SK-N-SH (cell line): ENCODE measurements at regions not wholly inside any gene's neighbourhood (a gene's known extent, or its start where the extent isn't known, plus 50 kb on each side); places are given as distances from the start of the nearest gene placed in this dataset.

Experiments
- CTCF ChIA-PET: fragments of 300-600, 350-600 bp; formaldehyde crosslinking; extraction: SDS; loops from one replicate; lab custom pipeline; 2021; lab: Yijun Ruan, JAX
- POLR2A ChIA-PET: fragments of 350-600 bp; sonication (Branson Sonifier 250); formaldehyde crosslinking; extraction: SDS; loops from one replicate; lab custom pipeline; 2020; ENCODE audit warnings: antibody characterized with exemption, inconsistent platforms; lab: Yijun Ruan, JAX
- DNase-seq: peaks from one replicate; pipeline ENCODE4 v3.0.0; 2012
- H2AFZ ChIP-seq: fragments of 200-600 bp; sonication (generic); 2 replicates; pipeline ENCODE4 v1.8.1; 2016; ENCODE audit warnings: antibody characterized with exemption, mild to moderate bottlenecking, low read depth
- H3F3A ChIP-seq: fragments of 200-600 bp; sonication (generic); replicated peaks from 2 replicates; pipeline ENCODE3; 2016; ENCODE audit warnings: antibody characterized with exemption, mild to moderate bottlenecking; ENCODE audit not compliant: insufficient read depth
- H3K27ac ChIP-seq, 2 experiments: fragments of 200-500 bp in 1 of 2; fragments of 200-600 bp in 1 of 2; sonication (Bioruptor generic) in 1 of 2; sonication (generic), shearing (Covaris generic) in 1 of 2; 2 replicates each; pipeline versions ENCODE4 v1.5.1 to v1.6.1; 2014 to 2016; ENCODE audit warnings: low read depth in 2 of 2, inconsistent platforms in 1 of 2, low read length in 1 of 2, mild to moderate bottlenecking in 1 of 2, mixed read lengths in 1 of 2
- H3K27me3 ChIP-seq: fragments of 200-600 bp; sonication (generic), shearing (Covaris generic); 2 replicates; pipeline ENCODE4 v1.6.1; 2016; ENCODE audit warnings: mixed run types; ENCODE audit not compliant: insufficient read depth
- H3K36me3 ChIP-seq, 2 experiments: fragments of 200-500 bp in 1 of 2; fragments of 200-600 bp in 1 of 2; sonication (Bioruptor generic) in 1 of 2; sonication (generic) in 1 of 2; replicated peaks in 1 of 2; 2 replicates each; pipeline versions ENCODE3 to v1.5.1; 2014 to 2016; ENCODE audit warnings: low read length in 1 of 2, mild to moderate bottlenecking in 1 of 2; ENCODE audit not compliant: insufficient read depth in 2 of 2, control insufficient read depth in 1 of 2
- H3K4me1 ChIP-seq, 2 experiments: fragments of 200-500 bp in 1 of 2; fragments of 200-600 bp in 1 of 2; sonication (Bioruptor generic) in 1 of 2; sonication (generic), shearing (Covaris generic) in 1 of 2; 2 replicates each; pipeline versions ENCODE4 v1.5.1 to v1.6.1; 2014 to 2016; ENCODE audit warnings: low read depth in 1 of 2, low read length in 1 of 2, mixed run types in 1 of 2; ENCODE audit not compliant: insufficient read depth in 2 of 2, control insufficient read depth in 1 of 2
- H3K4me2 ChIP-seq: fragments of 200-600 bp; sonication (generic), shearing (Covaris generic); 2 replicates; pipeline ENCODE4 v1.6.1; 2017; ENCODE audit warnings: mixed run types
- H3K4me3 ChIP-seq, 2 experiments: fragments of 200-500 bp in 1 of 2; fragments of 200-600 bp in 1 of 2; sonication (Bioruptor generic) in 1 of 2; sonication (generic), shearing (Covaris generic) in 1 of 2; 2 replicates each; pipeline versions ENCODE4 v1.5.1 to v1.8.1; 2014 to 2016; ENCODE audit warnings: low read depth in 2 of 2, inconsistent platforms in 1 of 2, low read length in 1 of 2, mild to moderate bottlenecking in 1 of 2, mixed read lengths in 1 of 2, moderate library complexity in 1 of 2
- H3K79me2 ChIP-seq: fragments of 200-600 bp; sonication (generic); 2 replicates; pipeline ENCODE4 v1.8.1; 2017; ENCODE audit warnings: mild to moderate bottlenecking; ENCODE audit not compliant: insufficient read depth
- H3K9ac ChIP-seq: fragments of 200-600 bp; sonication (generic); 2 replicates; pipeline ENCODE4 v1.6.1; 2017; ENCODE audit warnings: mixed run types
- H3K9me2 ChIP-seq: fragments of 200-600 bp; sonication (generic); 2 replicates; pipeline ENCODE4 v1.6.1; 2017; ENCODE audit warnings: mixed run types
- H3K9me3 ChIP-seq: fragments of 200-600 bp; sonication (generic); 2 replicates; pipeline ENCODE4 v1.6.1; 2017; ENCODE audit warnings: mixed run types, mild to moderate bottlenecking, moderate library complexity
- H4K20me1 ChIP-seq: fragments of 200-600 bp; sonication (generic); 2 replicates; pipeline ENCODE4 v1.6.1; 2017; ENCODE audit warnings: mild to moderate bottlenecking, mixed run types; ENCODE audit not compliant: insufficient read depth
- CHD2 ChIP-seq: fragments of 150-350 bp; IDR thresholded peaks from 2 replicates; pipeline ENCODE4 v1.6.1; 2018; ENCODE audit warnings: low read length; ENCODE audit not compliant: partially characterized antibody
- EP300 ChIP-seq, 2 experiments: IDR thresholded peaks; 2 replicates each; pipeline versions ENCODE4 v1.4.0 to v1.6.1; 2012; ENCODE audit warnings: borderline replicate concordance in 1 of 2, low read depth in 1 of 2, low read length in 1 of 2
- FOSL2 ChIP-seq: IDR thresholded peaks from 2 replicates; pipeline ENCODE4 v1.4.0; 2012; ENCODE audit warnings: low read depth, mild to moderate bottlenecking, moderate library complexity, borderline replicate concordance
- FOXM1 ChIP-seq: IDR thresholded peaks from 2 replicates; pipeline ENCODE4 v1.4.0; 2012; ENCODE audit warnings: low read depth, mild to moderate bottlenecking
- GATA2 ChIP-seq: sonication (generic); formaldehyde crosslinking; IDR thresholded peaks from 2 replicates; pipeline ENCODE4 v1.5.0; 2020; ENCODE audit warnings: mild to moderate bottlenecking, missing genetic modification reagents
- MEF2A ChIP-seq: IDR thresholded peaks from 2 replicates; pipeline ENCODE4 v1.4.0; 2012; ENCODE audit warnings: low read depth, borderline replicate concordance
- MXI1 ChIP-seq: IDR thresholded peaks from 2 replicates; pipeline ENCODE4 v1.6.1; 2012; ENCODE audit warnings: mild to moderate bottlenecking, low read depth, low read length, improper control_type of control experiment
- NRF1 ChIP-seq: IDR thresholded peaks from 2 replicates; pipeline ENCODE4 v1.6.1; 2012; ENCODE audit warnings: low read depth, mild to moderate bottlenecking, low read length
- POLR2AphosphoS5 ChIP-seq: IDR thresholded peaks from 2 replicates; pipeline ENCODE4 v1.6.1; 2012; ENCODE audit warnings: low read depth, low read length
- RAD21 ChIP-seq: IDR thresholded peaks from 2 replicates; pipeline ENCODE4 v1.6.1; 2012; ENCODE audit warnings: mild to moderate bottlenecking, low read length
- RFX5 ChIP-seq: IDR thresholded peaks from 2 replicates; pipeline ENCODE4 v1.6.1; 2012; ENCODE audit warnings: mild to moderate bottlenecking, improper control_type of control experiment, low read length
- RXRA ChIP-seq: IDR thresholded peaks from 2 replicates; pipeline ENCODE4 v1.4.0; 2012; ENCODE audit warnings: low read depth, mild to moderate bottlenecking, borderline replicate concordance
- SMC3 ChIP-seq: IDR thresholded peaks from 2 replicates; pipeline ENCODE4 v1.6.1; 2012; ENCODE audit warnings: low read depth, low read length, improper control_type of control experiment
- TEAD4 ChIP-seq: IDR thresholded peaks from 2 replicates; pipeline ENCODE4 v1.4.0; 2012; ENCODE audit warnings: mild to moderate bottlenecking, borderline replicate concordance; ENCODE audit not compliant: insufficient read depth
- WGBS: methylation state at CpG from one replicate; pipeline ENCODE4 v1.1.6; 2017; ENCODE audit warnings: low lambda C conversion rate; 5-methylcytosine and 5-hydroxymethylcytosine counted together
- TF ChIP-seq, protein P1 (sequence below): IDR thresholded peaks from 2 replicates; pipeline ENCODE4 v1.4.0; 2012; ENCODE audit warnings: low read depth, borderline replicate concordance
- TF ChIP-seq, protein P2 (sequence below): fragments of 150-350 bp; IDR thresholded peaks from 2 replicates; pipeline ENCODE4 v1.6.1; 2016; ENCODE audit warnings: mild to moderate bottlenecking, low read depth, low read length
- TF ChIP-seq, protein P3 (sequence below): IDR thresholded peaks from 2 replicates; pipeline ENCODE4; 2012
- TF ChIP-seq, protein P4 (sequence below): IDR thresholded peaks from 2 replicates; pipeline ENCODE4 v1.6.1; 2012; ENCODE audit warnings: mild to moderate bottlenecking, low read depth, low read length, moderate library complexity
- TF ChIP-seq, protein P5 (sequence below): fragments of 200-600 bp; sonication (generic); IDR thresholded peaks from 2 replicates; pipeline ENCODE4 v1.6.1; 2017; ENCODE audit warnings: antibody characterized with exemption, mild to moderate bottlenecking, moderate library complexity
- TF ChIP-seq, protein P6 (sequence below): IDR thresholded peaks from 2 replicates; pipeline ENCODE4 v1.4.0; 2012; ENCODE audit warnings: low read depth, borderline replicate concordance

DNA sequence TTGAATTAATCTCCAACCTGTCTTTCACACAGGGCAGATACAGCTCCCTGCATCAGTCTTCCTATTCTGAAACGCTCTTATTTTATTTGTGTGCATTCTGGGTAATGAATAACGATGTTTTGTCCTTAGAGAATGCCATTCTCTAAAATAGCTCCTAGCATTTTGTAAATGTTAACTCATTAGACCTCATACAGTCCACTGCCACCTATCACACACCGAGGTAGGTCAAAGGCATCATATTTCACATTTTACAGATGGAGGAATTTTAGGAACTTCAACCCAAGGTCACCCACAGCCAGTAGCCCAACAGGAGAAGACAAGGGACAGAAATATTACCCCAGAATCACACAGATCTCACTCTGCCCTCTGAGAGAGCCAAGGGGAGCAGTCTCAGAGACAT lies 455.4 kb upstream of the GYPC start:
- Histone ChIP-seq H3K27ac (no peak overlapping the region), H3K9ac (no peak overlapping the region), H3K27me3 (no peaks in the 10 kb centered on the region), H3K9me3 (no peaks in the 10 kb centered on the region), H3K79me2 (no peaks in the 10 kb centered on the region), H2AFZ (no peak overlapping the region), H4K20me1 (no peaks in the 10 kb centered on the region), H3K4me3 (no peak overlapping the region), H3F3A (no peaks in the 10 kb centered on the region), H3K4me2 (no peak overlapping the region), H3K4me1 (no peaks in the 10 kb centered on the region), H3K36me3 (no peaks in the 10 kb centered on the region), H3K9me2 (no peaks in the 10 kb centered on the region)
- WGBS = 3% methylated on average over 3 of the region's 3 CpGs
- TF ChIP-seq, protein P1, sequence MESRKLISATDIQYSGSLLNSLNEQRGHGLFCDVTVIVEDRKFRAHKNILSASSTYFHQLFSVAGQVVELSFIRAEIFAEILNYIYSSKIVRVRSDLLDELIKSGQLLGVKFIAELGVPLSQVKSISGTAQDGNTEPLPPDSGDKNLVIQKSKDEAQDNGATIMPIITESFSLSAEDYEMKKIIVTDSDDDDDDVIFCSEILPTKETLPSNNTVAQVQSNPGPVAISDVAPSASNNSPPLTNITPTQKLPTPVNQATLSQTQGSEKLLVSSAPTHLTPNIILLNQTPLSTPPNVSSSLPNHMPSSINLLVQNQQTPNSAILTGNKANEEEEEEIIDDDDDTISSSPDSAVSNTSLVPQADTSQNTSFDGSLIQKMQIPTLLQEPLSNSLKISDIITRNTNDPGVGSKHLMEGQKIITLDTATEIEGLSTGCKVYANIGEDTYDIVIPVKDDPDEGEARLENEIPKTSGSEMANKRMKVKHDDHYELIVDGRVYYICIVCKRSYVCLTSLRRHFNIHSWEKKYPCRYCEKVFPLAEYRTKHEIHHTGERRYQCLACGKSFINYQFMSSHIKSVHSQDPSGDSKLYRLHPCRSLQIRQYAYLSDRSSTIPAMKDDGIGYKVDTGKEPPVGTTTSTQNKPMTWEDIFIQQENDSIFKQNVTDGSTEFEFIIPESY = no peak
- no peak for TF ChIP-seq EP300 (IDR thresholded peaks at IDR 0.05; ENCODE audit: borderline replicate concordance in 1 of 2, low read depth in 1 of 2, low read length in 1 of 2)
- TF ChIP-seq CHD2 = no peak
- no peak for TF ChIP-seq NRF1
- TF ChIP-seq MXI1 = no peak
- no peak for TF ChIP-seq FOSL2
- TF ChIP-seq RXRA = no peak
- TF ChIP-seq, protein P2, sequence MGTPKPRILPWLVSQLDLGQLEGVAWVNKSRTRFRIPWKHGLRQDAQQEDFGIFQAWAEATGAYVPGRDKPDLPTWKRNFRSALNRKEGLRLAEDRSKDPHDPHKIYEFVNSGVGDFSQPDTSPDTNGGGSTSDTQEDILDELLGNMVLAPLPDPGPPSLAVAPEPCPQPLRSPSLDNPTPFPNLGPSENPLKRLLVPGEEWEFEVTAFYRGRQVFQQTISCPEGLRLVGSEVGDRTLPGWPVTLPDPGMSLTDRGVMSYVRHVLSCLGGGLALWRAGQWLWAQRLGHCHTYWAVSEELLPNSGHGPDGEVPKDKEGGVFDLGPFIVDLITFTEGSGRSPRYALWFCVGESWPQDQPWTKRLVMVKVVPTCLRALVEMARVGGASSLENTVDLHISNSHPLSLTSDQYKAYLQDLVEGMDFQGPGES = no peak
- TF ChIP-seq, protein P3, sequence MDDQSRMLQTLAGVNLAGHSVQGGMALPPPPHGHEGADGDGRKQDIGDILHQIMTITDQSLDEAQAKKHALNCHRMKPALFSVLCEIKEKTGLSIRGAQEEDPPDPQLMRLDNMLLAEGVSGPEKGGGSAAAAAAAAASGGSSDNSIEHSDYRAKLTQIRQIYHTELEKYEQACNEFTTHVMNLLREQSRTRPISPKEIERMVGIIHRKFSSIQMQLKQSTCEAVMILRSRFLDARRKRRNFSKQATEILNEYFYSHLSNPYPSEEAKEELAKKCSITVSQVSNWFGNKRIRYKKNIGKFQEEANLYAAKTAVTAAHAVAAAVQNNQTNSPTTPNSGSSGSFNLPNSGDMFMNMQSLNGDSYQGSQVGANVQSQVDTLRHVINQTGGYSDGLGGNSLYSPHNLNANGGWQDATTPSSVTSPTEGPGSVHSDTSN = no peak
- no peak for TF ChIP-seq RAD21
- no peak for TF ChIP-seq POLR2AphosphoS5
- TF ChIP-seq GATA2 (CRISPR knock-in tag) = no peak
- no peak for TF ChIP-seq TEAD4
- TF ChIP-seq, protein P4, sequence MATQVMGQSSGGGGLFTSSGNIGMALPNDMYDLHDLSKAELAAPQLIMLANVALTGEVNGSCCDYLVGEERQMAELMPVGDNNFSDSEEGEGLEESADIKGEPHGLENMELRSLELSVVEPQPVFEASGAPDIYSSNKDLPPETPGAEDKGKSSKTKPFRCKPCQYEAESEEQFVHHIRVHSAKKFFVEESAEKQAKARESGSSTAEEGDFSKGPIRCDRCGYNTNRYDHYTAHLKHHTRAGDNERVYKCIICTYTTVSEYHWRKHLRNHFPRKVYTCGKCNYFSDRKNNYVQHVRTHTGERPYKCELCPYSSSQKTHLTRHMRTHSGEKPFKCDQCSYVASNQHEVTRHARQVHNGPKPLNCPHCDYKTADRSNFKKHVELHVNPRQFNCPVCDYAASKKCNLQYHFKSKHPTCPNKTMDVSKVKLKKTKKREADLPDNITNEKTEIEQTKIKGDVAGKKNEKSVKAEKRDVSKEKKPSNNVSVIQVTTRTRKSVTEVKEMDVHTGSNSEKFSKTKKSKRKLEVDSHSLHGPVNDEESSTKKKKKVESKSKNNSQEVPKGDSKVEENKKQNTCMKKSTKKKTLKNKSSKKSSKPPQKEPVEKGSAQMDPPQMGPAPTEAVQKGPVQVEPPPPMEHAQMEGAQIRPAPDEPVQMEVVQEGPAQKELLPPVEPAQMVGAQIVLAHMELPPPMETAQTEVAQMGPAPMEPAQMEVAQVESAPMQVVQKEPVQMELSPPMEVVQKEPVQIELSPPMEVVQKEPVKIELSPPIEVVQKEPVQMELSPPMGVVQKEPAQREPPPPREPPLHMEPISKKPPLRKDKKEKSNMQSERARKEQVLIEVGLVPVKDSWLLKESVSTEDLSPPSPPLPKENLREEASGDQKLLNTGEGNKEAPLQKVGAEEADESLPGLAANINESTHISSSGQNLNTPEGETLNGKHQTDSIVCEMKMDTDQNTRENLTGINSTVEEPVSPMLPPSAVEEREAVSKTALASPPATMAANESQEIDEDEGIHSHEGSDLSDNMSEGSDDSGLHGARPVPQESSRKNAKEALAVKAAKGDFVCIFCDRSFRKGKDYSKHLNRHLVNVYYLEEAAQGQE = no peak
- TF ChIP-seq FOXM1 = no peak
- TF ChIP-seq RFX5 = no peak
- TF ChIP-seq, protein P5, sequence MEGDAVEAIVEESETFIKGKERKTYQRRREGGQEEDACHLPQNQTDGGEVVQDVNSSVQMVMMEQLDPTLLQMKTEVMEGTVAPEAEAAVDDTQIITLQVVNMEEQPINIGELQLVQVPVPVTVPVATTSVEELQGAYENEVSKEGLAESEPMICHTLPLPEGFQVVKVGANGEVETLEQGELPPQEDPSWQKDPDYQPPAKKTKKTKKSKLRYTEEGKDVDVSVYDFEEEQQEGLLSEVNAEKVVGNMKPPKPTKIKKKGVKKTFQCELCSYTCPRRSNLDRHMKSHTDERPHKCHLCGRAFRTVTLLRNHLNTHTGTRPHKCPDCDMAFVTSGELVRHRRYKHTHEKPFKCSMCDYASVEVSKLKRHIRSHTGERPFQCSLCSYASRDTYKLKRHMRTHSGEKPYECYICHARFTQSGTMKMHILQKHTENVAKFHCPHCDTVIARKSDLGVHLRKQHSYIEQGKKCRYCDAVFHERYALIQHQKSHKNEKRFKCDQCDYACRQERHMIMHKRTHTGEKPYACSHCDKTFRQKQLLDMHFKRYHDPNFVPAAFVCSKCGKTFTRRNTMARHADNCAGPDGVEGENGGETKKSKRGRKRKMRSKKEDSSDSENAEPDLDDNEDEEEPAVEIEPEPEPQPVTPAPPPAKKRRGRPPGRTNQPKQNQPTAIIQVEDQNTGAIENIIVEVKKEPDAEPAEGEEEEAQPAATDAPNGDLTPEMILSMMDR = no peak
- TF ChIP-seq, protein P6, sequence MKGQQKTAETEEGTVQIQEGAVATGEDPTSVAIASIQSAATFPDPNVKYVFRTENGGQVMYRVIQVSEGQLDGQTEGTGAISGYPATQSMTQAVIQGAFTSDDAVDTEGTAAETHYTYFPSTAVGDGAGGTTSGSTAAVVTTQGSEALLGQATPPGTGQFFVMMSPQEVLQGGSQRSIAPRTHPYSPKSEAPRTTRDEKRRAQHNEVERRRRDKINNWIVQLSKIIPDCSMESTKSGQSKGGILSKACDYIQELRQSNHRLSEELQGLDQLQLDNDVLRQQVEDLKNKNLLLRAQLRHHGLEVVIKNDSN = no peak
- TF ChIP-seq MEF2A = no peak
- no peak for TF ChIP-seq SMC3
- ChIA-PET CTCF (no interaction called here), POLR2A (no interaction called here)
- no peak for DNase-seq
